ENCODE measurements at regions not wholly inside any gene's neighbourhood (a gene's known extent, or its start where the extent isn't known, plus 50 kb on each side); places are given as distances from the start of the nearest gene placed in this dataset.
"Not testable (repeated sequence)": the region's sequence is repeated elsewhere in the genome, so short reads cannot be mapped to it uniquely, and the experiment has no call there.

GRCh38 chr6:73978330-73978729, 282.3 kb downstream of the CD109 start:
- no peak for DNase-seq

GRCh38 chr6:73972518-73972917, 276.5 kb downstream of the CD109 start:
- not testable (repeated sequence) for DNase-seq

GRCh38 chr6:73969971-73970970, 274.3 kb downstream of the CD109 start:
- DNase-seq = peak; percentile 61

- DNase-seq = no peak
These were observed 272.3 kb downstream of the CD109 start for GRCh38 chr6:73968221-73968757.

- no peak for DNase-seq
These were observed 269.6 kb downstream of the CD109 start for GRCh38 chr6:73965539-73966029.

- DNase-seq = no peak
These were observed 268.3 kb downstream of the CD109 start for GRCh38 chr6:73964241-73964854.

GRCh38 chr6:73962884-73963283, 266.9 kb downstream of the CD109 start:
- DNase-seq = no peak

- DNase-seq = no peak
These were observed 260.3 kb downstream of the CD109 start for GRCh38 chr6:73956305-73956704.

- DNase-seq = no peak
These were observed 259.8 kb downstream of the CD109 start for GRCh38 chr6:73955800-73956199.

- no peak for DNase-seq
These were observed 258.9 kb downstream of the CD109 start for GRCh38 chr6:73954881-73955280.

- no peak for DNase-seq
These were observed 255.2 kb downstream of the CD109 start for GRCh38 chr6:73951183-73951582.

GRCh38 chr6:73943930-73944652, 248.1 kb downstream of the CD109 start:
- DNase-seq = no peak

- DNase-seq = no peak
These were observed 247.4 kb downstream of the CD109 start for GRCh38 chr6:73943411-73943810.

- DNase-seq = peak; percentile 68
These were observed 246.7 kb downstream of the CD109 start for GRCh38 chr6:73942592-73943186.

GRCh38 chr6:73941892-73942291, 245.9 kb downstream of the CD109 start:
- no peak for DNase-seq

GRCh38 chr6:73937805-73938204, 241.8 kb downstream of the CD109 start:
- DNase-seq = peak; percentile 4

- DNase-seq = no peak
These were observed 236.9 kb downstream of the CD109 start for GRCh38 chr6:73932866-73933265.

- DNase-seq = no peak
These were observed 233.4 kb downstream of the CD109 start for GRCh38 chr6:73929405-73929804.

- no peak for DNase-seq
These were observed 231.4 kb downstream of the CD109 start for GRCh38 chr6:73927421-73927820.

- not testable (repeated sequence) for DNase-seq
These were observed 229.7 kb downstream of the CD109 start for GRCh38 chr6:73925703-73926102.

- DNase-seq = no peak
These were observed 228.0 kb downstream of the CD109 start for GRCh38 chr6:73923905-73924485.

- no peak for DNase-seq
These were observed 207.2 kb downstream of the CD109 start for GRCh38 chr6:73903155-73903554.
